Ovary (tissue), 3 donors: ENCODE measurements at regions not wholly inside any gene's neighbourhood (a gene's known extent, or its start where the extent isn't known, plus 50 kb on each side); places are given as distances from the start of the nearest gene placed in this dataset.

Source experiments
- POLR2A ChIP-seq: fragments of 450-650 bp; IDR thresholded peaks from one replicate; pipeline ENCODE4 v1.6.1; 2017; ENCODE audit warnings: antibody characterized with exemption, mild to moderate bottlenecking, moderate library complexity
- TF ChIP-seq, protein P1 (sequence below), 3 donors: fragments of 450-650 bp in 2 of 3; fragments of 200-600 bp in 1 of 3; IDR thresholded peaks; one replicate each; pipeline versions ENCODE4 v1.5.1 to v1.8.0; 2016 to 2022; ENCODE audit warnings: antibody characterized with exemption in 3 of 3, mild to moderate bottlenecking in 1 of 3
- donor health status: DM: no; HTN: no; CAD: no.

DNA sequence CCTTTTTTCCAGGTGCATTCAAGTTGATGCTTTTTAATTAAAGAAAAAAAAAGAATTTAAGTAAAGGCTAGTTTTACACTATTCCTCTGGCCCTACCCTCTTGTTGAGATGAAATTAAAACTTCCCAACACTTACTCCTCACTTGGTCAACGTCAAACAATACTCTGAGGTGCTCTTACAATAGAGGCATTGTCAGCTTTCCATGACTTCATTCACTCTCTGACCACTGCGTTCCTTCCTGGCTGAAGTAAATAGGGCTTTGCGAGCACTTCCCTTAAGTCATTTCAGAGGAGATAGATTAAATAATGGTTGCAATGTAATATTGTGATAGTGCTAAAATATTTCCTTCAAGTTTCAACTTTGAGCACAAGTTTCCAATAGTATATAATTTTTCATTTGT is 229.8 kb upstream of the CEP162 start:
- TF ChIP-seq, protein P1, sequence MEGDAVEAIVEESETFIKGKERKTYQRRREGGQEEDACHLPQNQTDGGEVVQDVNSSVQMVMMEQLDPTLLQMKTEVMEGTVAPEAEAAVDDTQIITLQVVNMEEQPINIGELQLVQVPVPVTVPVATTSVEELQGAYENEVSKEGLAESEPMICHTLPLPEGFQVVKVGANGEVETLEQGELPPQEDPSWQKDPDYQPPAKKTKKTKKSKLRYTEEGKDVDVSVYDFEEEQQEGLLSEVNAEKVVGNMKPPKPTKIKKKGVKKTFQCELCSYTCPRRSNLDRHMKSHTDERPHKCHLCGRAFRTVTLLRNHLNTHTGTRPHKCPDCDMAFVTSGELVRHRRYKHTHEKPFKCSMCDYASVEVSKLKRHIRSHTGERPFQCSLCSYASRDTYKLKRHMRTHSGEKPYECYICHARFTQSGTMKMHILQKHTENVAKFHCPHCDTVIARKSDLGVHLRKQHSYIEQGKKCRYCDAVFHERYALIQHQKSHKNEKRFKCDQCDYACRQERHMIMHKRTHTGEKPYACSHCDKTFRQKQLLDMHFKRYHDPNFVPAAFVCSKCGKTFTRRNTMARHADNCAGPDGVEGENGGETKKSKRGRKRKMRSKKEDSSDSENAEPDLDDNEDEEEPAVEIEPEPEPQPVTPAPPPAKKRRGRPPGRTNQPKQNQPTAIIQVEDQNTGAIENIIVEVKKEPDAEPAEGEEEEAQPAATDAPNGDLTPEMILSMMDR (IDR thresholded peaks at IDR 0.05): no peak
- TF ChIP-seq POLR2A: no peak
